ENCODE measurements at regions not wholly inside any gene's neighbourhood (a gene's known extent, or its start where the extent isn't known, plus 50 kb on each side); places are given as distances from the start of the nearest gene placed in this dataset.

DNA sequence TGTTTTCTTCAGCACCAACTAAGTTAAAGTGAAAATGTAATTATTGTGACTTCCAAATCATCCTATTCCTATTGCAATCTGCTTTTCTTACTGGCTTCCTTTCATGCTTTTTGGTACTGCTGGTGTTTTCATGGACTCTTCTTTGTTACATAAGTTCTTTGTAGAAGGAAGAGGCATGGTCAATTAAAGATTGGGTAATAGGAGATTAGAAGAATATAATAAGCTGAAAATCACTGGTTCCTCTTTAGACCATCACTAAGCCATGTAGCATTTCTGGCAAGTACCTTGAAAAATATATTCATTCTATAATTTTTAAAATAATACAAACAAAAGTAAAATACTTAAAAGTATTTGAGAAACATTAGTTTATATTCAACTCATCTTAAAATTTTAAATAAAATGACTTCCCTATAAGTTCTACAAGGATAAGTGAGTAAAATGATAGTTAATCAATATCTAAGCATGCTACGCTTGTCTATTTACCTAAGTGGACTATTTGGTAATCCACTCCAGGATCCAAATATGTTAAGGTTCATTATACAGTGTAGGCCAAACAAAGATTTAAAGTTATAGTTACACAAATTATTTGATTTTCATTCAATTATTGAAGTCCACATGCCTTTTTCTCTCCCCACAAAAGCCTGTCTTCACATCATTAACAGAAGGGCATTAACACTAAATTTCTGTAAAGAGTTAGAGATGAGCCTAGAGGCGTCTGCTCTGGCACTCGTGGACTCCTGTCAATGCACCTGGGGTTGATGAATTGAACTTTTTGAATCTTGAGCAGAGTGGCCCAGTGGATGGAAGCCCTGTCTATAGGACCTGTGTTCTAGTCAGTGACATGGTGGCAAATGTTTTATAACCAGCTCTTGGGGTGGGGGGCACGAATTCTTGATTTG is 408.1 kb downstream of the INHBA start:
- DNase-seq (ENCODE audit: low spot score) = no peak

DNA sequence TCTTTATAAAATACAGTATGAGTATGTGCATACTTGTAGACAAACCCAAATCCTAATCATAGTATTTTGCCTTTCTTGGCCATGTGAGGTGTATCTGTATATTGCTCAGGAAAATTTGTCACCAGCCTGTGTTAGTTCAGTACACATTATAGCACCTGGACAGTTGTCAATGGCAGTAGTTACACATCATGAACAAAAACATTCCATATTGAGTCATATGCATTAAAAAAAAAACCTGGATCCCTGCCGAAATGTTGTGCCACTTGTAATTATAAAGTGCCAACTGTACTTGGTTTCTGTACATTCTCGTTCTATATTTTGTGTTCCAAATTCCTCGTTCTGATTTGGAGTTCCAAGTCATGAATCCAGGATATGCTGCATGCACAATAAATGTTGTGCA is 410.4 kb downstream of the INHBA start:
- no peak for DNase-seq (ENCODE audit: low spot score)

- DNase-seq (ENCODE audit: low spot score) = no peak
These were observed 415.1 kb downstream of the INHBA start for GRCh38 chr7:41287559-41288335.

DNA sequence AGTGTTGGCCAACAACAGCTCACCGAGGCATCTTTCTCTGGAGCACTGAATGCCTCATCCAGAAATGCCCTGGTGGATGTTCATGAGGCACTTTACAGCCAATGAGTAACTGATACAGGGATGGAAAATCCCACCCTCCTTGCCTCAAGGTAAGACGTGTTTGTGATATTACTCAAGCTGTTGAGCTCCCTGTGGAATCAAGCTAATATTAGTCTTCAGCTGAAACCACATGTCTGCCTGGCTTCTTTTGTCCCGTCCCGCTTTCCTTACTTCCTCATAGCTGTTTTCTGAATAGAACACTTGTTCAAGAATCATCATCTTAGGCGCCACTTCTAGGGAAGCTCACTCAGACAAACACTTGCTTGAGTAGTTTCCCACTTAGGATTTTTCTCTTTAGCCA is 422.4 kb downstream of the INHBA start:
- no peak for DNase-seq (ENCODE audit: low spot score)

DNA sequence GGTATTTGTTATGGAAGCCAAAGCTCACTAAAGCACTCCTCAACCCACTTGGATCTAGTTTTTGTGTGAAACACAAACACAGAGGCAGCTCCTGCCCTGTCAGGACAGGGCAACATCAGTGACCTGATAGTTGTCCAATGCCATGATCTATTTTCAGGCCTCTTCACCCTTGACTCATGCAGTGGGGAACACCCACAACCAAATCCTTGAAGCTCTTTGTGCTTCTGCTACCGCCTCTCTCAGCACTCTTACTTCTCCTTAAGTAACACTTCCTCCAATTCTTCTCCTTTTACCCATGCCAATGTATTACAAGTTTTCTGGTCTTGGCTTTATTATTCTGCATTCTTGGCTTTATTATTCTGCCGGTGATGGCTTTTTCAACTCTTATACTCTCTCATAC is 425.3 kb downstream of the INHBA start:
- DNase-seq (ENCODE audit: low spot score) = no peak

DNA sequence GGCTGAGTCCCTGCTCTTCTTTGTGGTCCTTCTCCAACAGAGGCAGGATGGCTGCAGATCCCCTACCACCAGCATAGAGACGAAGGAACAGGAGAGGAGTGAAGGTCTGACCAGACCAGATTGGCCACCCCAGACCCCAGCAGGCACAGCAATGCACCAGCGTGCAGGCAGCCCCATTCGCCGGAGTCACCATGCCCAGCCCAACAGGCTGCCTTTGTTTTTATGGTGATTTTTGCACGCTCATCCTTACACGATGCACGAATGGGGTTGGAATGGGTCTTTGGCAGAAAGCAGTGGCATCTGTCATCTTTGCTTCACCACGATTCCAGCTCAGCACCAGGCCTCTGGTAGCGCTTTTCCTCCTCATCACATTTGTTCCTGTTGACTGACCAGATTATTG is 427.6 kb downstream of the INHBA start:
- no peak for DNase-seq (ENCODE audit: low spot score)

- DNase-seq (ENCODE audit: low spot score) = no peak
These were observed 428.7 kb downstream of the INHBA start for GRCh38 chr7:41274179-41274578.

DNA sequence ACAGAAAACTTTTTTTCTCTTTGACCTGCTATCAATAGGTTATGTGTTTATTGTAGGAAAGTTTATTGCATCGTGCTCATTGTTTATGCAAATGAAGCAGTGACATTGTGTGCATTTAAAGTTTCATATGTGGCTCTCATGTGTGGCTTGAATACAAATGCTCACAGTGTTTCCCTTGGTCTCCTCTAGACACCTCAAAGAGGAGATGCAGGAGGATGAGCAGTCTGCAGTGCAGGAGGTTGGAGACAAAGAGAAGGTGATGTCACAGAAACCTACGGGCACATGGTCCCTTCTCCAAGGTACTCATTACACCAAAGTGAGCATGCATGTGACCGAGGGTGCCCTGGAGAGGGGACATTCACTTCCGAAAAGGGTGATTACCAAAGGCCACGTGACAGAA is 430.2 kb downstream of the INHBA start:
- DNase-seq (ENCODE audit: low spot score) = no peak

- no peak for DNase-seq (ENCODE audit: low spot score)
These were observed 434.0 kb downstream of the INHBA start for GRCh38 chr7:41268878-41269277.

GRCh38 chr7:41261080-41261479 is 441.8 kb downstream of the INHBA start:
- no peak for DNase-seq (ENCODE audit: low spot score)

DNA sequence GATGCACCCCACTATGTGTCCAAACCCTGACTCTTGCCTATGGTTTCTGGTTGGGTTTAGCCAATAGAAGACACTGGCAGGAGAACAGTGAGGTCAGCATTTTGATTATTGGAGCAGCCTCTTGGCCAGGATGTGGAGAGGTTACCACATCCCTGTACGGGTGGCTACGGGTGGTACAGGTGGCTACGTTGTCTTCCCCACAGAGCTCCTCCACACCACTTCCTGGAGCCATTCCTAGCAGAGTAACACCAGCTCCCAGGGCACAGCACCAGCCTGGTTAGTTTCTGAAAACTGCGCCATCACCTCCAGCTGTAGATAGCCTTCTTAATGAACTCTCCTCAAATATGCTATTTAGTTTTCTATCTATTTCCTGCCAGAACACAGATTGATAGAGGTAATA is 445.2 kb downstream of the INHBA start:
- DNase-seq (ENCODE audit: low spot score) = no peak

DNA sequence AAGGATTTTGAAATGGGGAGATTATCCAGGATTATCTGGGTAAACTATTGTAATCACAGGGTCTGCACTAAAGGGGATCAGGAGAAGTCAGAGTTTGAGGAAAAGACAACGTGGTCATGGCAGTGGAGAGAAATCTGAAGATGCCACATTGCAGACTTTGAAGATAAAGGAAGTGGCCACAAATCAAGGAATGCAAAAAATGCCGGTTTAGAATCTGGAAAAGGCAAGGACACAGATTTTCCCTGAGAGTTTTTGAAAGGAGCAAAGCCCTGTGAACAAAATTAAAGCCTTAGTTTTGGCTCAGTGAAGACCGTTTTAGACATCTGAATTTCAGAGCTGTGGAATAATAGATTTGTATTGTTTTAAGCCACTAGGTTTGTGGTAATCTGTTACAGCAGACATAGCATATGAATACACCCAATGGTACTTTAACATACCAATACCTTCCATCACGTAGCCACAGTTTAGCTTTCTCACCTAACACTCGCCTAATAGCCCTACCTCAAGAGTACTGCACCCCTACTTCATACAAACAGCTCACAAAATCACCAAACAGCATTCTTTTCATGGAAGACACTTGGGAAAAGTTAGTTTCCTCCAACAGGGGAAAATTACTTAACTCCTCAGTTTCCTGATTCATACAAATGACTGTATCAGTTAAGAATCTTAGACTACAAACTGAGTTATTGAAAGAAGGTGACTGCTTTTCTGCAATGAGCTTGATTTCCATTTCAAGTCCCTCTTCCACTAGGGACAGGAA is 446.5 kb downstream of the INHBA start:
- no peak for DNase-seq (ENCODE audit: low spot score)

DNA sequence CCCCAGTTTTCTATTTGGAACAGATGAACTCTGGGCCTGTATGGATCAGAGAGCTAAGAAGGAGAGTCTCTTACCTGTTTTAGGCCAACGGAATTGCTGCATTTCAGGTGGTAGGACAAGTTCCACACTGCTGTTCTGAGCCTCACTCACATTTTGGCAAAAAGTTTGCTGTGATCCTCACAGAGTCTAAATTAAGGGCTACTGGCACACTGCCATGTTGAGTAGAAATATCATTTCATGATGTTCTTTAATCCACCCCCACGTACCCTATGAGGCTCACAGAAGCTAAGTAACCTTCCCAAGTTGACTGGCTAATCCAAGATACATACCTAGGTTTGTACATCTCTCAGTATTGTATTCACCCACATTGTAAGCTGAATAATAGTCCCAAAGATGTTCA is 447.2 kb downstream of the INHBA start:
- no peak for DNase-seq (ENCODE audit: low spot score)

DNA sequence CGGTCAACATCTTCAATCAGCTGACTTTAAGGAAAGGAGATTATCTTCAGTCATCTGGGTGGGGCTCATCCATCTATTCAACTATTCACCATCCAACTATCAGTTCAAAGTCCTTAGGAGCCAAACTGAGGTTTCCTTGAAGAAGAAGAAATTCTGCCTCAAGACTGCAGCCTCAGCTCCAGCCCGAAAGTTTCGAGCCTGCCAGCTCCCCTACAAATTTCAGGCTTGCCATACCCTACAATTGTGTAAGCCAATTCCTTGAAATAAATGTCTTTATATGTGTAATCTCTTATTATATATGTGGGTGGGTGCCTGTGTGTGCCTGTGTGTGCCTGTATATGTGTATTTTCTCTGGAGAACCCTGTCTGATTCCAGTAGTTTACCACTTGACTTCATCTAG is 447.8 kb downstream of the INHBA start:
- DNase-seq (ENCODE audit: low spot score) = no peak

DNA sequence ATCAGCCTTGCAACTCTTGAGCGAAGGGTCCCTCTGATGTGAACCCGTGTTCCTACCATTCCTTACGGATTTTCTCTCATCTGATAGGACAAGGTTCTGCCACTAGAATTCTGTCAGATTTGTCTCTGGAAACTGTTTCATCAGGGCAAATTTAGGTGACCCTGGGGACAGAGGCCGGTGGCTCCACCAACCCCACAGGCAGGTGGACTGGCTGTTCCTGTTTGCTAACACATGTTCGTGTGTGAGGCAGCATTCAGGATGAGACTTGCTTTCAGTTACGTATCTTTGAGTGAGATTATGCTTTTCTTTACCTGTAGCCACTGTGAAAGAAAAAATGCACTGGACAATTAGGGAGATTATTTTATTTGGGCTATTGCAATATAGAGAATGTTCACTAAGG is 449.9 kb downstream of the INHBA start:
- DNase-seq (ENCODE audit: low spot score) = no peak

DNA sequence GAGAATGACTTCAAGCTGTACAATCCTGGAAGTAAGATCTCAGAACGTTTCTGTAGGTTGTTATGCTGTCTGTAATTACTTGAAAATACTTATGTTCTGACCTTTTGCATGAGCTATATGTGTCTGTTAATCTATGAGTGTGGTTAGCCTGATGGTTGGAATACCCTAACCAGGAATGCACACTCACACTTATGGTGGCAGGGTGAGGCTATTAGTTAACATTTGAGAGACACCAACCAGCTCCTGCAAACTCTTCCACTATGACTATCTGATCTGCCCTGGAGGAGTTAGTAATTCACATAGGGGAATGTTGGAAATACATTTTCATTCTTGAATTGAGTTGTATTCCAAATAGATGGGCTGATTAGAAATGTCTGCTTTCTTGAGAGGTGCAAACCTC is 450.3 kb downstream of the INHBA start:
- no peak for DNase-seq (ENCODE audit: low spot score)

DNA sequence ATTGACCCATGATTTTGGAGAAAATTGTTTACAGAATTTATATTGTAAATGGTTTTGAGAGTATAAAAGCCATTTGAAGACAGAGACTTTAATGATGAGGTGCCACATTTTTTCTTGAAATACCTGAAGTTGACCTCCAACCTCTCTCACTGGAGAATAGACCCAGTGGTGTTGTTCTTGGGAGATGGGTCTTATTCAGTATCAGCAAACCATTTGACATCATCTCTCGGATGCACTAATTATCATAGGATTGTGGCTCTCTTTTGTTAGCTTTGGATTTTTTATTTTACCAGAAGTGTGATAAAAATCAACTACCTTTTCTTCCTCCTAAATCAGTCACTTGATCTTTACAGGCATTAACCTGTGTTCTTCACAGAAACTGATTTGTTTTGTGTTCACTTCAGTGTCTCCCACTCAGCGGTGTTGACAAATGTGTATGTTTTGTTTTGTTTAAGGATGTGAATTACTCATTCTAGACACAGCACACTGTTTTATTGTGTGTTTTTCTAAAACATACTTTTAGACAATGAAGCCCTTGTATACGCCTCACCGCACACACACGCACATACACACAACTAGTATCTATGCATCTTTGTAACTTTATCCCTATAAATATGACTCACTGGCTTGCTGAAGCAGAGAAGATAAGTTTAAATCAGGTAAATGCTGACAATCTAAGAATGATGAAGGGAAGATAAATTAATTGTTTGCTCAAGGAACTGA is 455.6 kb downstream of the INHBA start:
- DNase-seq (ENCODE audit: low spot score) = no peak

- no peak for DNase-seq (ENCODE audit: low spot score)
These were observed 457.0 kb downstream of the INHBA start for GRCh38 chr7:41245916-41246315.

DNA sequence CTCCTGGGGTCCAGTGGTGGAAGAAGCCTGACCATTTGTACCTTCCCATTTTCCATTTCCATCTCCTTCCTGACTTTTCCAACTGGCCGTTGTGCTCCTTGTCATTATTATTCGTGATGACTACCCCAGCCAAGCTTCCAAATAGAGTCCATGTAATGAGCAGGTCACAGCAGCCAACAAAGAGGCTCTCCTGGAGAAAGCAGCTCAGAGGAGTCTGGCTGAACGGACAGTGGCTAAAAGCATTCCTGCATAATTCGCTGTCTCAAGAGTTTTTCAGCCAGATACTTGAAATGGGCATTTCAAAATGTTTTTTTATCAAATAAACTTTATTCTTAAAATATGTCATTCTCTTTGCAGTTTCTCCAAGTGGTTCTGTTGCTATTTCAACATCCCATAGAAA is 458.6 kb downstream of the INHBA start:
- DNase-seq (ENCODE audit: low spot score) = no peak

GRCh38 chr7:41241641-41242040 is 461.2 kb downstream of the INHBA start:
- DNase-seq (ENCODE audit: low spot score) = no peak

- DNase-seq (ENCODE audit: low spot score) = no peak
These were observed 463.3 kb downstream of the INHBA start for GRCh38 chr7:41239596-41239995.

- no peak for DNase-seq (ENCODE audit: low spot score)
These were observed 464.0 kb downstream of the INHBA start for GRCh38 chr7:41238851-41239331.

Data from hematopoietic multipotent progenitor cell treated with erythropoietin and hydrocortisone succinate and interleukin-3 and kit ligand, for 15 days (in vitro differentiated cells).